ENCODE measurements at regions not wholly inside any gene's neighbourhood (a gene's known extent, or its start where the extent isn't known, plus 50 kb on each side); places are given as distances from the start of the nearest gene placed in this dataset.
A peak's percentile ranks its signal among the peaks of the same experiment; 100 is the strongest.
"Not testable (repeated sequence)": the region's sequence is repeated elsewhere in the genome, so short reads cannot be mapped to it uniquely, and the experiment has no call there.

- DNase-seq (ENCODE audit: insufficient read length, low spot score), result no peak
- no peak for FAIRE-seq
- no peak for TF ChIP-seq SPI1 (IDR thresholded peaks at IDR 0.05; ENCODE audit: low read depth, low read length)
- TF ChIP-seq POLR2AphosphoS5 (IDR thresholded peaks at IDR 0.05; ENCODE audit: low read depth, low read length), result no peak
- no peak for TF ChIP-seq TAF1 (IDR thresholded peaks at IDR 0.05; ENCODE audit: low read depth, low read length)
- TF ChIP-seq PAX5 (IDR thresholded peaks at IDR 0.05; ENCODE audit: insufficient read depth, low read length, severe bottlenecking), result no peak
- no peak for TF ChIP-seq POU2F2 (IDR thresholded peaks at IDR 0.05; ENCODE audit: low read depth, low read length)
- TF ChIP-seq POLR2A (IDR thresholded peaks at IDR 0.05; ENCODE audit: low read depth, low read length), result no peak
These were observed 233.9 kb upstream of the EDA2R start for GRCh38 chrX:66872771-66873170.

- FAIRE-seq (no peak), DNase-seq (ENCODE audit: insufficient read length, low spot score) (no peak)
- TF ChIP-seq SPI1 (IDR thresholded peaks at IDR 0.05; ENCODE audit: low read depth, low read length) (no peak), POLR2AphosphoS5 (IDR thresholded peaks at IDR 0.05; ENCODE audit: low read depth, low read length) (no peak)
These were observed 224.8 kb upstream of the EDA2R start for GRCh38 chrX:66863721-66864120.

- FAIRE-seq (no peak), DNase-seq (ENCODE audit: insufficient read length, low spot score) (no peak)
- TF ChIP-seq POU2F2 (IDR thresholded peaks at IDR 0.05; ENCODE audit: low read depth, low read length), result no peak
- TF ChIP-seq SPI1 (IDR thresholded peaks at IDR 0.05; ENCODE audit: low read depth, low read length), result peak; percentile 33; the same call in 1 of the 2 replicates
- TF ChIP-seq TAF1 (IDR thresholded peaks at IDR 0.05; ENCODE audit: low read depth, low read length), result no peak
These were observed 194.5 kb upstream of the EDA2R start for GRCh38 chrX:66833426-66833825.

- no peak for TF ChIP-seq TAF1 (IDR thresholded peaks at IDR 0.05; ENCODE audit: low read depth, low read length)
- TF ChIP-seq POLR2AphosphoS5 (IDR thresholded peaks at IDR 0.05; ENCODE audit: low read depth, low read length), result no peak
- no peak for TF ChIP-seq POLR2A (IDR thresholded peaks at IDR 0.05; ENCODE audit: low read depth, low read length)
- TF ChIP-seq PAX5 (IDR thresholded peaks at IDR 0.05; ENCODE audit: insufficient read depth, low read length, severe bottlenecking), result no peak
- no peak for TF ChIP-seq POU2F2 (IDR thresholded peaks at IDR 0.05; ENCODE audit: low read depth, low read length)
- TF ChIP-seq SPI1 (IDR thresholded peaks at IDR 0.05; ENCODE audit: low read depth, low read length), result no peak
- DNase-seq (ENCODE audit: insufficient read length, low spot score) (no peak), FAIRE-seq (no peak)
These were observed 176.3 kb upstream of the EDA2R start for GRCh38 chrX:66815227-66815626.

- DNase-seq (ENCODE audit: insufficient read length, low spot score); FAIRE-seq: not testable (repeated sequence)
These were observed 155.6 kb upstream of the EDA2R start for GRCh38 chrX:66794514-66794913.

GRCh38 chrX:66766318-66766717 is 127.4 kb upstream of the EDA2R start:
- TF ChIP-seq POU2F2 (IDR thresholded peaks at IDR 0.05; ENCODE audit: low read depth, low read length), result no peak
- no peak for TF ChIP-seq TAF1 (IDR thresholded peaks at IDR 0.05; ENCODE audit: low read depth, low read length)
- no peak for TF ChIP-seq SPI1 (IDR thresholded peaks at IDR 0.05; ENCODE audit: low read depth, low read length)
- no peak for TF ChIP-seq POLR2AphosphoS5 (IDR thresholded peaks at IDR 0.05; ENCODE audit: low read depth, low read length)
- no peak for TF ChIP-seq POLR2A (IDR thresholded peaks at IDR 0.05; ENCODE audit: low read depth, low read length)
- FAIRE-seq, result no peak

GRCh38 chrX:66760651-66761050 is 121.8 kb upstream of the EDA2R start:
- FAIRE-seq (no peak), DNase-seq (ENCODE audit: insufficient read length, low spot score) (no peak)
- TF ChIP-seq SPI1 (IDR thresholded peaks at IDR 0.05; ENCODE audit: low read depth, low read length) (no peak), POLR2A (IDR thresholded peaks at IDR 0.05; ENCODE audit: low read depth, low read length) (no peak), POLR2AphosphoS5 (IDR thresholded peaks at IDR 0.05; ENCODE audit: low read depth, low read length) (no peak), POU2F2 (IDR thresholded peaks at IDR 0.05; ENCODE audit: low read depth, low read length) (no peak), PAX5 (IDR thresholded peaks at IDR 0.05; ENCODE audit: insufficient read depth, low read length, severe bottlenecking) (no peak), TAF1 (IDR thresholded peaks at IDR 0.05; ENCODE audit: low read depth, low read length) (no peak)

More at GRCh38 chrX:66766318-66766717, 127.4 kb upstream of the EDA2R start:
- DNase-seq (ENCODE audit: insufficient read length, low spot score), result no peak

GRCh38 chrX:66756717-66757116 is 117.8 kb upstream of the EDA2R start:
- no peak for TF ChIP-seq POU2F2 (IDR thresholded peaks at IDR 0.05; ENCODE audit: low read depth, low read length)
- no peak for TF ChIP-seq PAX5 (IDR thresholded peaks at IDR 0.05; ENCODE audit: insufficient read depth, low read length, severe bottlenecking)
- no peak for TF ChIP-seq POLR2A (IDR thresholded peaks at IDR 0.05; ENCODE audit: low read depth, low read length)
- TF ChIP-seq SPI1 (IDR thresholded peaks at IDR 0.05; ENCODE audit: low read depth, low read length), result no peak
- TF ChIP-seq POLR2AphosphoS5 (IDR thresholded peaks at IDR 0.05; ENCODE audit: low read depth, low read length), result no peak
- no peak for TF ChIP-seq TAF1 (IDR thresholded peaks at IDR 0.05; ENCODE audit: low read depth, low read length)
- no peak for DNase-seq (ENCODE audit: insufficient read length, low spot score)
- FAIRE-seq, result no peak

- TF ChIP-seq PAX5 (IDR thresholded peaks at IDR 0.05; ENCODE audit: insufficient read depth, low read length, severe bottlenecking), result no peak
- no peak for TF ChIP-seq POU2F2 (IDR thresholded peaks at IDR 0.05; ENCODE audit: low read depth, low read length)
- no peak for TF ChIP-seq POLR2AphosphoS5 (IDR thresholded peaks at IDR 0.05; ENCODE audit: low read depth, low read length)
- no peak for TF ChIP-seq SPI1 (IDR thresholded peaks at IDR 0.05; ENCODE audit: low read depth, low read length)
- TF ChIP-seq TAF1 (IDR thresholded peaks at IDR 0.05; ENCODE audit: low read depth, low read length), result no peak
- TF ChIP-seq POLR2A (IDR thresholded peaks at IDR 0.05; ENCODE audit: low read depth, low read length), result no peak
- no peak for DNase-seq (ENCODE audit: insufficient read length, low spot score)
- FAIRE-seq, result no peak
These were observed 112.4 kb upstream of the EDA2R start for GRCh38 chrX:66751136-66751782.

GRCh38 chrX:66744519-66744918 is 105.6 kb upstream of the EDA2R start:
- not testable (repeated sequence) for DNase-seq (ENCODE audit: insufficient read length, low spot score); FAIRE-seq

GRCh38 chrX:66731398-66731797 is 92.5 kb upstream of the EDA2R start:
- TF ChIP-seq POU2F2 (IDR thresholded peaks at IDR 0.05; ENCODE audit: low read depth, low read length) (no peak), SPI1 (IDR thresholded peaks at IDR 0.05; ENCODE audit: low read depth, low read length) (no peak), PAX5 (IDR thresholded peaks at IDR 0.05; ENCODE audit: insufficient read depth, low read length, severe bottlenecking) (no peak), POLR2AphosphoS5 (IDR thresholded peaks at IDR 0.05; ENCODE audit: low read depth, low read length) (no peak), TAF1 (IDR thresholded peaks at IDR 0.05; ENCODE audit: low read depth, low read length) (no peak), POLR2A (IDR thresholded peaks at IDR 0.05; ENCODE audit: low read depth, low read length) (no peak)
- DNase-seq (ENCODE audit: insufficient read length, low spot score), result no peak
- FAIRE-seq, result peak; percentile 71
